ENCODE measurements at regions not wholly inside any gene's neighbourhood (a gene's known extent, or its start where the extent isn't known, plus 50 kb on each side); places are given as distances from the start of the nearest gene placed in this dataset.

DNA sequence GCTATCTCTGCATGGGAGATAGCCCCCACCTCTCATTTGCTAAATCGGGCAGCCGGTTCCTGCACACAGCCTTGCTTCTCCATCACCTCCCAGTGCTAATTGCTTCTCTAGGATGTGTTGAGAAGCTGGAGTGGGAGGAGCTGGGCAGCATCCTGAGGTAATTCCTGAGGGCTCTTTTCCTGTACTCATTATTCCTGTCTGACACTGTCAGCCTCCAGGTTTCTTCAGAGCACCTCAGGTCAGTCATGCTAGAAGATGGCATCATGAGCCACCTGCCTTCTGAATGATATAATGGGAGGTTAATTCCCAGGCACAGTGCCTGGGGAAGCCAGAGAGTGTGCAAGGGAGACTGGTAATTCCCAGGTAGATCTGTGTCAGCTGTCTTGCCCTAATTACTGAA is 133.0 kb downstream of the RAB38 start:
- TF ChIP-seq CTCF (IDR thresholded peaks at IDR 0.05; ENCODE audit: insufficient read depth, missing control alignments) = no peak
- FAIRE-seq (no peak), DNase-seq (ENCODE audit: insufficient read length, low spot score) (no peak)

GRCh38 chr11:88041679-88042078 is 133.6 kb downstream of the RAB38 start:
- no peak for FAIRE-seq
- TF ChIP-seq CTCF (IDR thresholded peaks at IDR 0.05; ENCODE audit: insufficient read depth, missing control alignments) = no peak
- no peak for DNase-seq (ENCODE audit: insufficient read length, low spot score)

DNA sequence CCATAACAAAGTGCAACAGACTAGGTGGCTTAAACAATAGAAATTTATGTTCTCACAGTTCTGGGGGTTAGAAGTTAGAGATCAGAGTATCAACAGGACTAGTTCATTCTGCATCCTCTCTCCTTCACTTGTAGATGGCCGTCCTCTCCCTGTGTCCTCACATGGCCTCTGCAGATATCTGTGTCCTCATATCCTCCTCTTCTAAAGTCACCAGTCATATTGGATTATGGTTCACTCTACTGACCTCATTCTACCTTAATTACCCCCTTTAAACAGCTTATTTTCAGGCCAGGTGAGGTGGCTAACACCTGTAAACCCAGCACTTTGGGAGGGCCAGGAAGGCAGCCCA is 135.1 kb downstream of the RAB38 start:
- DNase-seq (ENCODE audit: insufficient read length, low spot score) = no peak
- no peak for TF ChIP-seq CTCF (IDR thresholded peaks at IDR 0.05; ENCODE audit: insufficient read depth, missing control alignments)

GRCh38 chr11:88039476-88040147 is 135.6 kb downstream of the RAB38 start:
- no peak for FAIRE-seq
- TF ChIP-seq CTCF (IDR thresholded peaks at IDR 0.05; ENCODE audit: insufficient read depth, missing control alignments) = no peak

More for the DNA sequence above, 135.1 kb downstream of the RAB38 start:
- no peak for FAIRE-seq

DNA sequence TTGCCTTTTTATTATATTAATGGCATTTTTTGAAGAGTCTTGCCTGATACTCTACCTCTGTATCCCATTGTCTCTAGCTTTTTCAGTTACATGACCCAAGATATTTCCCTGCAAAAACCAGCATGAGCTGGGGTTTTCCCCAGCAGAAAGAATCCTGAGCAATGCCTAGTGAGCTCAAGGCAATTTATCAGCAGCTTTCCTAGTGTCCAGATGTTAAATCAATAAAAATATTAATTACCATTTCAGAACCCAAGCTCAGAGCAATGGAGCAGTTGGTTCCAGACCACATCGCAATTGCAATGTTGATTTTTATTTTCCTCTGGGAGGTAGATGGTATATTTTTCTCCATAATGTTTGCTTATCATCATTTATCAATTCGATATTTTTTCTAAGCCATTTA is 137.2 kb downstream of the RAB38 start:
- DNase-seq (ENCODE audit: insufficient read length, low spot score) = no peak
- FAIRE-seq = no peak
- TF ChIP-seq CTCF (IDR thresholded peaks at IDR 0.05; ENCODE audit: insufficient read depth, missing control alignments) = no peak

More at GRCh38 chr11:88039476-88040147, 135.6 kb downstream of the RAB38 start:
- DNase-seq (ENCODE audit: insufficient read length, low spot score) = no peak

DNA sequence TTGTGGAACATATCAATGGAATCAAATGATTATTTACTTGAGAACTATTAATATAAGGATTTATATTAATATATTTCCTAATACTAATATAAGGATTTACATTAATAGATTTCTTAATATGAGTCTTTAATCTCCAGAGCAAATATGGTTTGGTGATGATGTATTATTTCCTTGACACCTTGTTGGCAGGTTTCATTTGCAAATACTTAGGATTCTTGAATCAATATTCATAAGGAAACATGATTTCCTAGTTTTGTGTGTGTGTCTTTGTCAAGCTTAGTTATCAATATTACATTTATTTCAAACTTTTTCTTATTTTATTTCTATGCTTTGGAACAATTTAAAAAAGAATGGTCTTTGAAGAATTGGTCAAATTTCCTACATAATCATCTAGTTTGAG is 138.5 kb downstream of the RAB38 start:
- no peak for TF ChIP-seq CTCF (IDR thresholded peaks at IDR 0.05; ENCODE audit: insufficient read depth, missing control alignments)
- FAIRE-seq (no peak), DNase-seq (ENCODE audit: insufficient read length, low spot score) (no peak)

- no peak for DNase-seq (ENCODE audit: insufficient read length, low spot score)
- no peak for TF ChIP-seq CTCF (IDR thresholded peaks at IDR 0.05; ENCODE audit: insufficient read depth, missing control alignments)
- FAIRE-seq = no peak
Observed at GRCh38 chr11:88035271-88035670, 140.0 kb downstream of the RAB38 start.
